Astrocyte (in vitro differentiated cells and primary cell): ENCODE measurements at regions not wholly inside any gene's neighbourhood (a gene's known extent, or its start where the extent isn't known, plus 50 kb on each side); places are given as distances from the start of the nearest gene placed in this dataset.

Source experiments
- CTCF ChIP-seq: IDR thresholded peaks from 2 replicates; pipeline ENCODE4 v1.5.1; 2011; ENCODE audit warnings: low read depth, mild to moderate bottlenecking, inconsistent platforms, low read length, moderate library complexity; ENCODE audit not compliant: insufficient read depth
- EZH2 ChIP-seq: IDR thresholded peaks from 2 replicates; pipeline ENCODE4 v1.6.1; 2012; ENCODE audit warnings: mild to moderate bottlenecking, low read length, inconsistent platforms; ENCODE audit not compliant: insufficient read depth

DNA sequence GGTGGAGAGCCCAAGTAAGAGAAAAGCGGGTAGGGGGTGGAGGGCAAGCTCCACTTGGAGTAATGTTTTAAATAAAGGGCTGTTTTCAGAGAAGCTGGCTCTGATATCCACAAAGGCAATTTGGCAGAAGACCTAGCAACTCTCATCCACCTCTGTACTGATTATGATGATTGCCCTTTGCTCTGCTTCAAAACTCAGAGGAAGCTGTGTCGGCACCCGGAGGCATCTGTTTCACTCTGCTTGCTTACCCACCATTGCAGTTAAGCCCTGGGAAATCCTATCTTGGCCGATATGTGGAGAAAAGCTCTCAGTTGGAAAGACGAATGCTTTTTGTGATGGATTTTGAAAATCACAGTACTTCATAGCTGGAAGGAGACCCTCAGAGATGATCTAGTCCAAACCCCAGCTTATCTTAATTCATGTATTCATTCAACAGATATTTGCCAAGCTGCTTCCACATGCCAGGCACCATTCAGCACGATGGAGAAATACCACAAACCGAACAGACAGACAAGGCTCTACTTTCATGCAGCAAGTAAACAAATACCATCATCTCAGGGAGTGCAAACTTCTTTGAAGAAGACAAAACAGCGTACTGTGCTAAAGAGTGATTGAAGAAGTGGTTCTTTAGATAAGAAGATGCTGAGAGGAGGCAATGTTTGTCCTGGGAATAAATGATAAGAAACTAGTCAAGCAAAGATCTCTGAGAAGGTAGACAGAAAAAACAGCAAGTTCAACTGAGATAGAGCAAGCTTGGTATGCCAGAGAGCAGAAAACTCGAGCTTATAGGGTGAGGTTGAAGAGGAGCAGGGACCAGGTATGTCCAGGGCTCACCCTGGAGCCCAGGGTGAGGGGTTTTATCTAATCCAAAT, 140.4 kb upstream of the SPDL1 start:
- TF ChIP-seq CTCF: no peak
- no peak for TF ChIP-seq EZH2
